ENCODE measurements at regions not wholly inside any gene's neighbourhood (a gene's known extent, or its start where the extent isn't known, plus 50 kb on each side); places are given as distances from the start of the nearest gene placed in this dataset.
"Not testable (repeated sequence)": the region's sequence is repeated elsewhere in the genome, so short reads cannot be mapped to it uniquely, and the experiment has no call there.

GRCh38 chr9:66046992-66047391 is 310.0 kb downstream of the FOXD4L4 start:
- H3K4me1 ChIP-seq; DNase-seq (ENCODE audit: low spot score in 2 of 2); intact Hi-C loops (cut with DNase I); H3K27ac ChIP-seq; H3K27me3 ChIP-seq; H3K9me3 ChIP-seq; H3K4me3 ChIP-seq; H3K36me3 ChIP-seq: not testable (repeated sequence)

GRCh38 chr9:66049721-66050120 is 312.8 kb downstream of the FOXD4L4 start:
- H3K36me3 ChIP-seq; H3K4me3 ChIP-seq; H3K9me3 ChIP-seq; H3K4me1 ChIP-seq; intact Hi-C loops (cut with DNase I); DNase-seq (ENCODE audit: low spot score in 2 of 2); H3K27ac ChIP-seq; H3K27me3 ChIP-seq: not testable (repeated sequence)

- DNase-seq (ENCODE audit: low spot score in 2 of 2); H3K4me3 ChIP-seq; H3K9me3 ChIP-seq: not testable (repeated sequence)
Observed at GRCh38 chr9:66054705-66055104, 317.8 kb downstream of the FOXD4L4 start.

GRCh38 chr9:66060681-66061080 is 323.7 kb downstream of the FOXD4L4 start:
- H3K9me3 ChIP-seq; H3K4me3 ChIP-seq; H3K4me1 ChIP-seq; DNase-seq (ENCODE audit: low spot score in 2 of 2); intact Hi-C loops (cut with DNase I); H3K36me3 ChIP-seq; H3K27ac ChIP-seq; H3K27me3 ChIP-seq: not testable (repeated sequence)

More at GRCh38 chr9:66054705-66055104, 317.8 kb downstream of the FOXD4L4 start:
- H3K27ac ChIP-seq; intact Hi-C loops (cut with DNase I); H3K4me1 ChIP-seq; H3K27me3 ChIP-seq; H3K36me3 ChIP-seq: not testable (repeated sequence)

GRCh38 chr9:66063822-66064221 is 326.9 kb downstream of the FOXD4L4 start:
- intact Hi-C loops (cut with DNase I); H3K4me1 ChIP-seq: not testable (repeated sequence)
- peak in 1 of 2 donors; percentile 31 for DNase-seq (ENCODE audit: low spot score in 2 of 2)

GRCh38 chr9:66065735-66066134 is 328.8 kb downstream of the FOXD4L4 start:
- DNase-seq (ENCODE audit: low spot score in 2 of 2), result peak; percentile 9 to 61
- intact Hi-C loops (cut with DNase I); H3K27me3 ChIP-seq; H3K4me1 ChIP-seq; H3K36me3 ChIP-seq; H3K9me3 ChIP-seq; H3K27ac ChIP-seq; H3K4me3 ChIP-seq: not testable (repeated sequence)

More at GRCh38 chr9:66063822-66064221, 326.9 kb downstream of the FOXD4L4 start:
- not testable (repeated sequence) for H3K36me3 ChIP-seq, H3K27me3 ChIP-seq, H3K27ac ChIP-seq, H3K4me3 ChIP-seq, H3K9me3 ChIP-seq

- H3K36me3 ChIP-seq; H3K27me3 ChIP-seq; H3K9me3 ChIP-seq; H3K4me3 ChIP-seq; H3K27ac ChIP-seq; intact Hi-C loops (cut with DNase I); H3K4me1 ChIP-seq: not testable (repeated sequence)
- peak; percentile 7 to 56 for DNase-seq (ENCODE audit: low spot score in 2 of 2)
Observed at GRCh38 chr9:66067231-66067630, 330.3 kb downstream of the FOXD4L4 start.

GRCh38 chr9:66068451-66068989 is 331.6 kb downstream of the FOXD4L4 start:
- intact Hi-C loops (cut with DNase I); H3K9me3 ChIP-seq: not testable (repeated sequence)

GRCh38 chr9:66069025-66069424 is 332.1 kb downstream of the FOXD4L4 start:
- intact Hi-C loops (cut with DNase I); H3K4me3 ChIP-seq; H3K9me3 ChIP-seq; H3K27ac ChIP-seq; H3K27me3 ChIP-seq; H3K36me3 ChIP-seq; H3K4me1 ChIP-seq: not testable (repeated sequence)
- DNase-seq (ENCODE audit: low spot score in 2 of 2), result peak in 1 of 2 donors; percentile 40

More at GRCh38 chr9:66068451-66068989, 331.6 kb downstream of the FOXD4L4 start:
- H3K27ac ChIP-seq, H3K4me1 ChIP-seq, H3K36me3 ChIP-seq, H3K27me3 ChIP-seq, H3K4me3 ChIP-seq: not testable (repeated sequence)
- peak in 1 of 2 donors; percentile 33 for DNase-seq (ENCODE audit: low spot score in 2 of 2)

GRCh38 chr9:66073111-66073510 is 336.2 kb downstream of the FOXD4L4 start:
- H3K27ac ChIP-seq; DNase-seq (ENCODE audit: low spot score in 2 of 2); H3K4me1 ChIP-seq; H3K27me3 ChIP-seq; intact Hi-C loops (cut with DNase I); H3K9me3 ChIP-seq; H3K4me3 ChIP-seq; H3K36me3 ChIP-seq: not testable (repeated sequence)

- DNase-seq (ENCODE audit: low spot score in 2 of 2); intact Hi-C loops (cut with DNase I); H3K27me3 ChIP-seq; H3K4me1 ChIP-seq; H3K9me3 ChIP-seq; H3K36me3 ChIP-seq; H3K27ac ChIP-seq; H3K4me3 ChIP-seq: not testable (repeated sequence)
Observed at GRCh38 chr9:66082811-66083210, 345.9 kb downstream of the FOXD4L4 start.

Measured in ascending aorta (tissue), 2 donors.